HG03066 (cell line): ENCODE measurements at regions not wholly inside any gene's neighbourhood (a gene's known extent, or its start where the extent isn't known, plus 50 kb on each side); places are given as distances from the start of the nearest gene placed in this dataset.

ENCODE experiments used
- ATAC-seq: cut with Tn5 transposase; IDR thresholded peaks from one replicate; pipeline ENCODE4 v1.9.1; 2021; ENCODE audit warnings: low read depth; ENCODE audit not compliant: unreplicated experiment

- ATAC-seq = no peak
Measured at GRCh38 chr5:68554571-68555279, 339.2 kb downstream of the PIK3R1 start.

- no peak for ATAC-seq
Measured at GRCh38 chr5:68555907-68556681, 340.5 kb downstream of the PIK3R1 start.

GRCh38 chr5:68557162-68557936 is 341.8 kb downstream of the PIK3R1 start:
- no peak for ATAC-seq

- no peak for ATAC-seq
Measured at GRCh38 chr5:68562308-68562707, 346.8 kb downstream of the PIK3R1 start.

- ATAC-seq = peak; percentile 65
Measured at GRCh38 chr5:68565427-68565826, 349.9 kb downstream of the PIK3R1 start.

- ATAC-seq = no peak
Measured at GRCh38 chr5:68576805-68577204, 361.2 kb downstream of the PIK3R1 start.

- ATAC-seq = no peak
Measured at GRCh38 chr5:68582284-68582683, 366.7 kb downstream of the PIK3R1 start.

GRCh38 chr5:68587171-68587570 is 371.6 kb downstream of the PIK3R1 start:
- ATAC-seq = no peak

GRCh38 chr5:68591850-68592249 is 376.3 kb downstream of the PIK3R1 start:
- no peak for ATAC-seq

GRCh38 chr5:68592351-68592750 is 376.8 kb downstream of the PIK3R1 start:
- ATAC-seq = no peak

- ATAC-seq = no peak
Measured at GRCh38 chr5:68593211-68593671, 377.7 kb downstream of the PIK3R1 start.

GRCh38 chr5:68612972-68613371 is 397.4 kb downstream of the PIK3R1 start:
- ATAC-seq = no peak

GRCh38 chr5:68618501-68618900 is 402.9 kb downstream of the PIK3R1 start:
- no peak for ATAC-seq

- no peak for ATAC-seq
Measured at GRCh38 chr5:68627001-68627400, 411.4 kb downstream of the PIK3R1 start.

GRCh38 chr5:68628082-68628814 is 412.7 kb downstream of the PIK3R1 start:
- no peak for ATAC-seq

- ATAC-seq = no peak
Measured at GRCh38 chr5:68630354-68630753, 414.8 kb downstream of the PIK3R1 start.

GRCh38 chr5:68631884-68632283 is 416.3 kb downstream of the PIK3R1 start:
- no peak for ATAC-seq

- ATAC-seq = peak; percentile 45
Measured at GRCh38 chr5:68641211-68641610, 425.7 kb downstream of the PIK3R1 start.

- ATAC-seq = no peak
Measured at GRCh38 chr5:68643064-68643463, 427.5 kb downstream of the PIK3R1 start.

- ATAC-seq = peak; percentile 97
Measured at GRCh38 chr5:68644971-68645370, 429.4 kb downstream of the PIK3R1 start.
